Loucy (cell line): ENCODE measurements at regions not wholly inside any gene's neighbourhood (a gene's known extent, or its start where the extent isn't known, plus 50 kb on each side); places are given as distances from the start of the nearest gene placed in this dataset.

ENCODE experiments used
- H2AFZ ChIP-seq: fragments of 200-600 bp; sonication (generic); 2 replicates; pipeline ENCODE4 v1.6.0; 2016; ENCODE audit warnings: antibody characterized with exemption, mild to moderate bottlenecking, low read length, moderate library complexity
- H3F3A ChIP-seq: fragments of 200-600 bp; 2 replicates; pipeline ENCODE4 v1.6.0; 2016; ENCODE audit warnings: antibody characterized with exemption, low read depth, mild to moderate bottlenecking
- H3K27me3 ChIP-seq: fragments of 200-600 bp; sonication (generic); 2 replicates; pipeline ENCODE4 v1.6.1; 2014; ENCODE audit warnings: low read length, mild to moderate bottlenecking; ENCODE audit not compliant: insufficient read depth, poor library complexity, severe bottlenecking
- H3K36me3 ChIP-seq: fragments of 200-600 bp; sonication (generic); 2 replicates; pipeline ENCODE4 v1.6.1; 2016; ENCODE audit warnings: low read length; ENCODE audit not compliant: insufficient read depth
- H3K4me1 ChIP-seq: fragments of 200-600 bp; sonication (generic); 2 replicates; pipeline ENCODE4 v1.5.1; 2014; ENCODE audit warnings: low read length, mild to moderate bottlenecking; ENCODE audit not compliant: insufficient read depth, poor library complexity, severe bottlenecking
- H3K4me2 ChIP-seq: fragments of 200-600 bp; sonication (generic); 2 replicates; pipeline ENCODE4 v1.6.0; 2014; ENCODE audit warnings: antibody characterized with exemption, low read length, low read depth, mild to moderate bottlenecking; ENCODE audit not compliant: poor library complexity, severe bottlenecking
- H3K4me3 ChIP-seq: fragments of 200-600 bp; sonication (generic); 2 replicates; pipeline ENCODE4 v1.5.1; 2014; ENCODE audit warnings: low read length, mild to moderate bottlenecking, mixed read lengths; ENCODE audit not compliant: poor library complexity, severe bottlenecking
- H3K79me2 ChIP-seq: fragments of 200-600 bp; sonication (generic); 2 replicates; pipeline ENCODE4 v1.6.1; 2014; ENCODE audit warnings: low read length; ENCODE audit not compliant: insufficient read depth
- H3K9ac ChIP-seq: fragments of 200-600 bp; sonication (generic); 2 replicates; pipeline ENCODE4 v1.6.0; 2014; ENCODE audit warnings: mild to moderate bottlenecking, low read depth, low read length, moderate library complexity; ENCODE audit not compliant: poor library complexity, severe bottlenecking
- H3K9me2 ChIP-seq: fragments of 200-600 bp; sonication (generic); replicated peaks from 2 replicates; pipeline ENCODE4 v1.6.1; 2016; ENCODE audit warnings: low read depth, low read length, mixed read lengths
- H3K9me3 ChIP-seq: fragments of 200-600 bp; sonication (generic); 2 replicates; pipeline ENCODE4 v1.6.1; 2014; ENCODE audit warnings: mild to moderate bottlenecking, antibody characterized with exemption, low read length, low read depth; ENCODE audit not compliant: insufficient read depth
- H4K20me1 ChIP-seq: fragments of 200-600 bp; sonication (generic); 2 replicates; pipeline ENCODE4 v1.6.0; 2014; ENCODE audit warnings: antibody characterized with exemption, low read length, mild to moderate bottlenecking; ENCODE audit not compliant: insufficient read depth, poor library complexity, severe bottlenecking
- EZH2phosphoT487 ChIP-seq: fragments of 200-600 bp; IDR thresholded peaks from 2 replicates; pipeline ENCODE4 v1.6.1; 2018; ENCODE audit warnings: antibody characterized with exemption, mild to moderate bottlenecking, moderate library complexity, borderline replicate concordance
- TF ChIP-seq, protein P1 (sequence below): fragments of 200-600 bp; sonication (generic); conservative IDR thresholded peaks from 2 replicates; pipeline ENCODE4 v1.5.1; 2014; ENCODE audit warnings: mild to moderate bottlenecking, antibody characterized with exemption, low read length

- peak overlapping the region; percentile 33; the same call in 1 of the 2 replicates for H2AFZ ChIP-seq
Measured at GRCh38 chr2:187815113-187815512, 260.9 kb upstream of the TFPI start.

GRCh38 chr2:187819624-187820023 is 265.4 kb upstream of the TFPI start:
- no peak overlapping the region for H3K4me3 ChIP-seq
- H3K4me1 ChIP-seq: no peaks in the 10 kb centered on the region
- H3K9ac ChIP-seq: no peak overlapping the region
- H4K20me1 ChIP-seq: no peaks in the 10 kb centered on the region
- H3K9me3 ChIP-seq: no peaks in the 10 kb centered on the region
- no peak overlapping the region for H2AFZ ChIP-seq
- no peaks in the 10 kb centered on the region for H3K79me2 ChIP-seq
- no peak overlapping the region for H3K4me2 ChIP-seq
- no peaks in the 10 kb centered on the region for H3K36me3 ChIP-seq
- no peaks in the 10 kb centered on the region for H3K9me2 ChIP-seq
- H3F3A ChIP-seq: no peaks in the 10 kb centered on the region
- no peak for TF ChIP-seq EZH2phosphoT487
- TF ChIP-seq, protein P1, sequence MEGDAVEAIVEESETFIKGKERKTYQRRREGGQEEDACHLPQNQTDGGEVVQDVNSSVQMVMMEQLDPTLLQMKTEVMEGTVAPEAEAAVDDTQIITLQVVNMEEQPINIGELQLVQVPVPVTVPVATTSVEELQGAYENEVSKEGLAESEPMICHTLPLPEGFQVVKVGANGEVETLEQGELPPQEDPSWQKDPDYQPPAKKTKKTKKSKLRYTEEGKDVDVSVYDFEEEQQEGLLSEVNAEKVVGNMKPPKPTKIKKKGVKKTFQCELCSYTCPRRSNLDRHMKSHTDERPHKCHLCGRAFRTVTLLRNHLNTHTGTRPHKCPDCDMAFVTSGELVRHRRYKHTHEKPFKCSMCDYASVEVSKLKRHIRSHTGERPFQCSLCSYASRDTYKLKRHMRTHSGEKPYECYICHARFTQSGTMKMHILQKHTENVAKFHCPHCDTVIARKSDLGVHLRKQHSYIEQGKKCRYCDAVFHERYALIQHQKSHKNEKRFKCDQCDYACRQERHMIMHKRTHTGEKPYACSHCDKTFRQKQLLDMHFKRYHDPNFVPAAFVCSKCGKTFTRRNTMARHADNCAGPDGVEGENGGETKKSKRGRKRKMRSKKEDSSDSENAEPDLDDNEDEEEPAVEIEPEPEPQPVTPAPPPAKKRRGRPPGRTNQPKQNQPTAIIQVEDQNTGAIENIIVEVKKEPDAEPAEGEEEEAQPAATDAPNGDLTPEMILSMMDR: no peak
- no peaks in the 10 kb centered on the region for H3K27me3 ChIP-seq

More at GRCh38 chr2:187815113-187815512, 260.9 kb upstream of the TFPI start:
- Histone ChIP-seq H3K4me3 (no peak overlapping the region), H3K4me2 (no peak overlapping the region), H3K27me3 (no peaks in the 10 kb centered on the region), H3K4me1 (no peaks in the 10 kb centered on the region), H3K9me3 (no peaks in the 10 kb centered on the region), H3K9me2 (no peaks in the 10 kb centered on the region), H3K36me3 (no peaks in the 10 kb centered on the region), H3K9ac (no peak overlapping the region), H3F3A (no peaks in the 10 kb centered on the region), H3K79me2 (no peaks in the 10 kb centered on the region), H4K20me1 (no peaks in the 10 kb centered on the region)
- TF ChIP-seq EZH2phosphoT487: no peak
- TF ChIP-seq, protein P1: no peak

DNA sequence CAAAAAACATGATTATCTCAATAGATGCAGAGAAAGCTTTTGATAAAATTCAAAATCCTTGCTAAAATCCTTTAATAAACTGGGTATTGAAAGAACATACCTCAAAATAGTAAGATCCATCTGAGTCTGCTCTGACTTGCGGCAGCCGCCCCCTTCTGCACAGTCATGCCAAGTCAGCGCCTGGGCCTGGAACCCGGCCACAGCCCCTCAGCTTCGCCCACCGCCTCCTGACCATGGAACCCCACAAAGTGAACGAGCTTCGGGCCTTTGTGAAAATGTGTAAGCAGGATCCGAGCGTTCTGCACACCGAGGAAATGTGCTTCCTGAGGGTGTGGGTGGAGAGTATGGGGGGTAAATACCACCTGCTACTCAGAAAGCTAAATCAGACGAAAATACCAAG is 270.9 kb upstream of the TFPI start:
- Histone ChIP-seq H3K4me2 (no peak overlapping the region), H3K9me3 (no peaks in the 10 kb centered on the region), H3K4me1 (no peaks in the 10 kb centered on the region), H3K79me2 (no peaks in the 10 kb centered on the region), H4K20me1 (no peaks in the 10 kb centered on the region), H3K9me2 (no peaks in the 10 kb centered on the region), H3K36me3 (no peaks in the 10 kb centered on the region), H2AFZ (no peak overlapping the region), H3K9ac (no peak overlapping the region), H3F3A (no peaks in the 10 kb centered on the region), H3K4me3 (no peak overlapping the region), H3K27me3 (no peaks in the 10 kb centered on the region)
- TF ChIP-seq, protein P1: no peak
- no peak for TF ChIP-seq EZH2phosphoT487
